CD4-positive, alpha-beta T cell treated with Interleukin-6 at 100 ng/mL for 8 hours (primary cell): ENCODE measurements at regions not wholly inside any gene's neighbourhood (a gene's known extent, or its start where the extent isn't known, plus 50 kb on each side); places are given as distances from the start of the nearest gene placed in this dataset.
"Not testable (repeated sequence)": the region's sequence is repeated elsewhere in the genome, so short reads cannot be mapped to it uniquely, and the experiment has no call there.

ENCODE experiments used
- DNase-seq: peaks from one replicate; pipeline ENCODE4 v3.0.0-alpha.2; 2020; ENCODE audit warnings: mixed read lengths, low spot score

DNA sequence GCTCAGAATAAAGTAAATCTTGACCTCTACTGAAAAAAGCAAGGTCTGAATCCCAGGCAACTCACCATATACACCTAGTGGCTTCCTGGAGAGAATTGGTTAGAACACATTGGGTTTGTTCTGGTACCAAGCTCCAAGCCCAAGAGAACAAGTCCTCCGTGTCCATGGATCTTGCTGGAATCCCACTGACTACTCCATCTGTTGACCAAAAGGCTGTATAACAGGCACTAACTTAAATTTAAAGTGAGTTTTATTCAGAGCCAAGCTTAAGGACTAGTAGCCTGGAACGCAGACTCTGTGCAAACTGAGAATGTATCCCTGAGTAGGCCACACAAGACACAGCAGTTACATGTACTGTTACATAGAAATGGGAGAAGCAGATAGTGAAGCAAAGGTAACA lies 342.1 kb upstream of the LRRC3B start:
- no peak for DNase-seq

DNA sequence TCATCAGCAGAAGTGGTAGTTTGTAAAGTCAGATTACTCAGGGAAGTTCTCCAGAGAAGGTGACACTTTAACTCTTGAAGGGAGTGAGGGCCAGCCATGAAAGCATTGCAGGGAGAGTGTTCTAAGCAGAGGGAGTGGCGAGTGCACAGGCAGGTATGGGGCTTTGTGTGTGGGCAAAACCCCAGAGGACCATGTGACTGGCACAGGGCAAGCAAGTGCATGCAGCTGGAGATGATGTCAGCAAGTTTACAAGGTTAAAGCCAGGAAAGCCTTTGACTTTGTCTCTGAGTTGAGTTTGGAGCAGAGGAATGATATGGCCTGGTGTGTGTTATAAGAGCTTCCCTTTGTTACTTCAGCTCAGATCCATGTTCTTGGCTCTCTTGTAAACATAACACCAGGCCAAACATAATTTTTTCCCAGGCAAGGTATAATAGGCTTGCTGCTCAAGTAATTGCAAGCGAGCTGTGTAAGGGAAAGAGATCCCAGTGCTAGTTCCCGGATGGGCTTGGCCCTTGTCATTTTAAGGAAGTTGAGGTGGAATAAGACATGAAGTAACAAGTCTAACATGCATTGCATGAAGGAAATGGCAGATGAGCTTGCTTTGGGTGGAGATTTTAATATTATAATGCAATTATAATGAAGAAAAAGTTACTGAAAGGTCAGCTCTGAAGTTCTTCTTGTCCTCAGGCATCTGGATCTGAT lies 341.1 kb upstream of the LRRC3B start:
- no peak for DNase-seq

- not testable (repeated sequence) for DNase-seq
Measured at GRCh38 chr3:26284503-26284902, 338.1 kb upstream of the LRRC3B start.

- no peak for DNase-seq
Measured at GRCh38 chr3:26291840-26292239, 330.7 kb upstream of the LRRC3B start.

DNA sequence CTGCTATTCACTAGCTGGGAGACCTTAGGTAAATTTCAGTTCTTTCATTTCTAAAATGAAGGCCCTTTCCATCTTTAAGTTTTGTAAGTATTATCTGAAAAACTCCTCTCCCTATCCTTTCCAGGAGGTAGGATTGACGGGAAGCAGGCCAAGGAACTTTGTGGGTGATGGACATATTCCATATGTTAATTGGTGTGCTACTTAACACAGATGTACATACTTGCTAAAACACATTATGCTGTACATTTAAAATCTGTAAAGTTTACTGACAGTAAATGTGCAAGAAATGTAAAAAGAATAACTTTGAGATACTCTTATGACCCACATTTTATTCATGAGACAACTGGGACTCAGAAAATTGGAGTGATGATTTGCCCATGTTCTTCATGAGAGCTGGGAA lies 329.8 kb upstream of the LRRC3B start:
- DNase-seq, result no peak

DNA sequence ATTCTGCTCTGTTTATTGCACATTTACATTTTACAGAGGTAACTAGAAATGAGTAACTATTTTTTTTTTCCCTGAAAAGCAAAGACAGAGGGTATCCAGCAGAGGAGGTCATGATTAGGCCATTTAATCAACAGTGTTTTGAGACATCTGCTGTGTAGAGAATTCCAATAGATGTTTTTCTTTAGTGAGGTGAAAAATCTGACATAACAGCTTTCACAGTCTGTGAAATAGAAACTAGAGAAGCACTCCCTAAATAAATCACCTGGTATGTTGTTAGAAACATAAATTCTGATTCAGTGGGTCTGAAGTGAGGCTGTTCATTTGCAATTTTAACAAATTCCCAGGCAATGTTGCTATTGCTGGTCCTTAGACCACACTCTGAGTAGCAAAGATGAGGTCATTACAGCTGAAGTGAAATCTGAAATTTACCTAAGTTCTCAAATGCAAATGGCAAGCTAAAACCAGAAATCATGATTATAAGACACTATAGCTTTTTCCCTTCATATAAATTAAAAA lies 329.2 kb upstream of the LRRC3B start:
- no peak for DNase-seq

DNA sequence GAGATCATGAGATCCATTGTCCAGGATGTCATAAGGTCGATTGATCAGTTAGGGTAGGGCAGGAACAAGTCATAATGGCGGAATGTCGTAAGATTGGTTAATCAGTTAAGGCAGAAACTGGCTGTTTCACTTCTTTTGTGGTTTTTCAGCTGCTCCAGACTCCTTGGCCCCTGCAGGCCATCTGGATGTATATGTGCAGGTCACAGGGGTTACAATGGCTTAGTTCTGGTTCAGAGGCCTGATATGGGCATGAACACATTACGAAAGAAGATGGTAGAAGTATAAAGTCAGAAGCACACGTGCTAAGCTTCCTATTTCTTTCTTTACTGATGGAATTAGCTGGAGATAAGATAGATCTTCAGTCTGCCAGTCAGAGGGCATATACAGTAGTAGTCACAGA lies 315.4 kb upstream of the LRRC3B start:
- DNase-seq, result no peak

DNA sequence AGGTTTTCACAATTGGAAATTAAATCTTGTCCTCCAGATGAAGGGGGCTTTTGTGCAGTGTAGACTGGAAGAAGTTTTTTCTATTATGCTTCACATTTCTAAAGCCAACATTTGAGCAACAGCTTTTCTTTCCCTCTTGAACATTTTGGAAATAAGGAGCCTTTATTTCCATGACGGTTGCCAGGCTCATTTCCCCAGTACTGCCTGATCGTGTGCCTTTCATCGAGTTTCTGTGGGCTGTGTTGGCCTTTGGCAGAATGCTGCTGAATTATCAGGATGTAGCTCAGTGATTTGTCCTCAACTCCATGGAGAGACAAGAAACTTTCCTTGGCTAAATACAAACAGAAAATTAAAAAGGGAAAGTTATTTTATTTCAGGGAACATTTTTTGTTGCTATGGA lies 314.8 kb upstream of the LRRC3B start:
- no peak for DNase-seq

GRCh38 chr3:26308454-26308853 lies 314.1 kb upstream of the LRRC3B start:
- DNase-seq, result no peak

- DNase-seq, result not testable (repeated sequence)
Measured at GRCh38 chr3:26309536-26309935, 313.0 kb upstream of the LRRC3B start.

DNA sequence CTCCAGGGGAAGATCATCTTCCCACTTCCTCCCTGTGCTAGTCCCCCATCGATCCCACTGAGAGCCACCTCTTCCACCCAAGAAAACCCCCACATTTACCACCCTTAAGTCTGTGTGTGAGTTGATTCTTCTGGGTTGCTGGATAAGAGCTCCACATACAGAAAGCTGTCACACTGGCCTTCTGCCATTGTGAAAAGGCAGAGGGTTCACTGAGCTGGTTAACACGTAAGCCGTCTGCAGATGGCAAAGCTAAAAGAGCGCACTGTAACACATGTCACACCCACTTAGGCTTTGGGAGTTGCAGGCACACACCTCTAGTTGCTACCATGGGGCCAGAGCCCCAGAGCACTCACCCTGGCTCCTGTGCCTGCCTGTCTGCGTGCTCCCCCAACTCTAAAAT lies 309.8 kb upstream of the LRRC3B start:
- DNase-seq, result no peak

DNA sequence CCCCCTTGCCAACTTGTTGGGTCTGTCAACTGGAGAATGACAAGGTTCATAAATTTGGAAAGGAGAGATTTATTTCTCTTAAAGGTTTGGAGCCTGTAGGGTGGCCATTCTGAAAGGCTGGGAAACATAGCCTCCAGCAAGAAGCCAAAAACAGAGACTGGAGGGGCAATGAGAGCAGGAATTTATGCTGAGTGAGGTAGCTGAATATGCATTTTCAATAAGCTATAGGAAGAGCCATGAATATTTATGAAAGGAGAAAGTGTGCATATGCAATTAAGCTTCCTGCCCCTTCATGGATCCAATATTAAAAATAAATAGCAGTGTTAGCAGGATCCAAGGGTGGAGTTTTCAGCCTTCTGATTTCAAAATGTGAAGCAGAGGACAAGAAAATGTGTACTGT lies 306.1 kb upstream of the LRRC3B start:
- no peak for DNase-seq

GRCh38 chr3:26323741-26324140 lies 298.8 kb upstream of the LRRC3B start:
- DNase-seq, result not testable (repeated sequence)

GRCh38 chr3:26340001-26340400 lies 282.6 kb upstream of the LRRC3B start:
- DNase-seq, result no peak

- DNase-seq, result no peak
Measured at GRCh38 chr3:26343647-26344046, 278.9 kb upstream of the LRRC3B start.

DNA sequence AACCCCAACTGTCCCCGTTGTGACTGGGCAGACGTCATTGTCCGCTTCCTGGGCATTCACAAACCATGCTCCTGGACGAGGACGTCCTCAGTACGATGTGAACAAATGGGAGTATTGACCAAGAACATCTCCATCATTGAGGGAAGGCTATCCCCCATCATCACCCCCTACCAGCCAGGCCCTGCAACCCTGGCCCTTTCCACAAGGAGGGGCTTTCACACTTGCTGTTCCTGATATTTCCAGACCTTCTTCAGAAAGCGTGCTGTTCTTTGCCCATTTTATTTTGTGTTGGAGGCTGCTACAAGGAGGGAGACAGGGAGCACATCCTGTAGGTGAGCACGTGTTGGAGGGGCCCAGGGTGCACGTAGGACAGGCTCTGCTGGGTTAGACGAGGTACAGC lies 277.0 kb upstream of the LRRC3B start:
- no peak for DNase-seq

GRCh38 chr3:26346497-26346896 lies 276.1 kb upstream of the LRRC3B start:
- no peak for DNase-seq

- no peak for DNase-seq
Measured at GRCh38 chr3:26347150-26347549, 275.4 kb upstream of the LRRC3B start.

- no peak for DNase-seq
Measured at GRCh38 chr3:26350853-26351252, 271.7 kb upstream of the LRRC3B start.

DNA sequence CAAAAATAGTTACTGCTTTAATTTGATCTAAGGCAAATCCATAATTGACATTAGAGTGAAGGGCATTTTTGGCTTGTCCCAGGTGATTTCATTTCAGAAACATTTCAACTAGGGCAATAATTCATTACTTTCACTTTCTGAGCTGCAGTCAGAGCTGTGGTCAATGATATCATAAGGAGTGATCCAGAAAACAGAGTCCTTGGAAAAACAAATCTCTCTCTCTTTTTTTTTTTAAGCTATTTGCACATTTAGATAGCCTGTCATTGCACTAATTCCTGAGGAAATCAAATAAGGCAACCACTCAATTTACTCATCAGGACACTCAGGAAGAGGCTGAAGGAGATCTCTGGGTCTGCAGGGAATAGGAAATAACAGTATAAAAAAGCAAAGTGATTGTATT lies 269.5 kb upstream of the LRRC3B start:
- DNase-seq, result no peak

DNA sequence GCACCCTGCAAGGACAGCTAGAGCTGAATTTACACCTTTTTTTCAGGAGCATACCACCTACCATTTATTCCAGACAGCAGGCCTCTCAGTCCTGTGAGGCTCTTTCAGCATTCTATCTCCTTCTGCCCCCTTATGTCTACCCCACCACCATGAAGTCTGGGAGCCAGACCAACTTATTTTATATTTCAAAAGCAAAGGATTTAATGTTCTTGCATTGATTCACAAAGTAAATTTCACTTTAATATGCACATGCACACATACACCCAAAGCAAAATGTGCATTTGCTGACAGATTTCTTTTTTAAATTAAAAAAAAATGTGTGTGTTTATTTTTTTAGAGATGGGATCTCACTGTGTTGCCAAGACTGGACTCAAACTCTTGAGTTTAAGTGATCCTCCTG lies 264.2 kb upstream of the LRRC3B start:
- no peak for DNase-seq

GRCh38 chr3:26365706-26366105 lies 256.9 kb upstream of the LRRC3B start:
- DNase-seq, result no peak

GRCh38 chr3:26368312-26368711 lies 254.3 kb upstream of the LRRC3B start:
- DNase-seq, result no peak

GRCh38 chr3:26369133-26369532 lies 253.4 kb upstream of the LRRC3B start:
- no peak for DNase-seq
